HepG2 (cell line): ENCODE measurements at regions not wholly inside any gene's neighbourhood (a gene's known extent, or its start where the extent isn't known, plus 50 kb on each side); places are given as distances from the start of the nearest gene placed in this dataset.
A peak's percentile ranks its signal among the peaks of the same experiment; 100 is the strongest.

Experiments used
- AGO2 ChIP-seq: fragments of 200-400 bp; formaldehyde crosslinking; optimal IDR thresholded peaks from 2 replicates; pipeline ENCODE3; 2017; ENCODE audit warnings: mild to moderate bottlenecking, low read depth, low read length, moderate library complexity
- ATF2 ChIP-seq: sonication (generic); formaldehyde crosslinking; IDR thresholded peaks from 2 replicates; pipeline ENCODE4 v1.4.0; 2020; ENCODE audit warnings: missing genetic modification reagents
- BATF2 ChIP-seq: sonication (generic); formaldehyde crosslinking; IDR thresholded peaks from 2 replicates; pipeline ENCODE4 v1.8.0; 2022; ENCODE audit warnings: mild to moderate bottlenecking, missing genetic modification reagents, moderate library complexity
- CBX1 ChIP-seq: IDR thresholded peaks from one replicate; pipeline ENCODE4 v1.6.1; 2016; ENCODE audit warnings: antibody characterized with exemption, low read depth
- CCDC6 ChIP-seq: sonication (generic); formaldehyde crosslinking; IDR thresholded peaks from 2 replicates; pipeline ENCODE4 v1.8.1; 2022; ENCODE audit warnings: mild to moderate bottlenecking, missing genetic modification reagents, moderate library complexity
- CREM ChIP-seq, 2 experiments: sonication (generic) in 1 of 2; formaldehyde crosslinking in 1 of 2; IDR thresholded peaks; 2 replicates each; pipeline versions ENCODE4 v1.4.0 to v1.6.1; 2016 to 2020; ENCODE audit warnings: antibody characterized with exemption in 1 of 2, mild to moderate bottlenecking in 1 of 2, missing genetic modification reagents in 1 of 2
- DMAP1 ChIP-seq: IDR thresholded peaks from 2 replicates; pipeline ENCODE4 v1.6.1; 2016
- ESRRA ChIP-seq: sonication (generic); formaldehyde crosslinking; IDR thresholded peaks from 2 replicates; pipeline ENCODE4 v1.5.1; 2020; ENCODE audit warnings: mild to moderate bottlenecking, low read depth, missing genetic modification reagents
- ETV6 ChIP-seq: sonication (generic); formaldehyde crosslinking; conservative IDR thresholded peaks from 2 replicates; pipeline ENCODE4 v1.4.0; 2020; ENCODE audit warnings: missing genetic modification reagents
- GLI4 ChIP-seq: sonication (generic); formaldehyde crosslinking; IDR thresholded peaks from 2 replicates; pipeline ENCODE4 v1.5.1; 2020; ENCODE audit warnings: missing genetic modification reagents, mild to moderate bottlenecking, moderate library complexity, borderline replicate concordance
- KDM6A ChIP-seq: IDR thresholded peaks from 2 replicates; pipeline ENCODE4 v1.6.1; 2016; ENCODE audit warnings: low read depth
- LBX2 ChIP-seq: sonication (generic); formaldehyde crosslinking; IDR thresholded peaks from 2 replicates; pipeline ENCODE4 v1.5.0; 2020; ENCODE audit warnings: missing genetic modification reagents, mild to moderate bottlenecking, borderline replicate concordance
- LRRFIP1 ChIP-seq: sonication (generic); formaldehyde crosslinking; conservative IDR thresholded peaks from 2 replicates; pipeline ENCODE4 v1.4.0; 2020; ENCODE audit warnings: missing genetic modification reagents
- MTF1 ChIP-seq: sonication (generic); formaldehyde crosslinking; IDR thresholded peaks from 2 replicates; pipeline ENCODE4 v1.5.0; 2020; ENCODE audit warnings: missing genetic modification reagents
- PITX1 ChIP-seq: sonication (generic); formaldehyde crosslinking; IDR thresholded peaks from 2 replicates; pipeline ENCODE4 v1.5.1; 2020; ENCODE audit warnings: mild to moderate bottlenecking, missing genetic modification reagents
- POLR2A ChIP-seq, 2 experiments: IDR thresholded peaks; 2 replicates each; pipeline ENCODE4 v1.6.1; 2011; ENCODE audit warnings: low read depth in 2 of 2, low read length in 2 of 2, mild to moderate bottlenecking in 1 of 2, moderate library complexity in 1 of 2; ENCODE audit not compliant: insufficient read depth in 1 of 2
- TAF1 ChIP-seq: sonication (generic); formaldehyde crosslinking; IDR thresholded peaks from 2 replicates; pipeline ENCODE4 v1.4.0; 2020; ENCODE audit warnings: missing genetic modification reagents
- TFDP1 ChIP-seq: IDR thresholded peaks from 2 replicates; pipeline ENCODE4 v1.6.1; 2016; ENCODE audit warnings: missing compliant biosample characterization, missing genetic modification reagents, borderline replicate concordance
- TIGD3 ChIP-seq: sonication (generic); formaldehyde crosslinking; IDR thresholded peaks from 2 replicates; pipeline ENCODE4 v1.5.1; 2020; ENCODE audit warnings: mild to moderate bottlenecking, missing genetic modification reagents, borderline replicate concordance
- WIZ ChIP-seq: sonication (generic); formaldehyde crosslinking; IDR thresholded peaks from 2 replicates; pipeline ENCODE4 v1.5.1; 2020; ENCODE audit warnings: mild to moderate bottlenecking, missing genetic modification reagents
- YEATS4 ChIP-seq: sonication (generic); formaldehyde crosslinking; IDR thresholded peaks from 2 replicates; pipeline ENCODE4 v1.4.0; 2020; ENCODE audit warnings: missing genetic modification reagents, borderline replicate concordance
- ZEB1 ChIP-seq: IDR thresholded peaks from 2 replicates; pipeline ENCODE4 v1.6.1; 2012; ENCODE audit warnings: mild to moderate bottlenecking, low read depth, inconsistent platforms; ENCODE audit not compliant: insufficient replicate concordance
- ZNF138 ChIP-seq: sonication (generic); formaldehyde crosslinking; IDR thresholded peaks from 2 replicates; pipeline ENCODE4 v1.5.0; 2020; ENCODE audit warnings: mild to moderate bottlenecking, low read depth, missing genetic modification reagents
- ZNF234 ChIP-seq: sonication (generic); formaldehyde crosslinking; conservative IDR thresholded peaks from 2 replicates; pipeline ENCODE4 v1.5.1; 2020; ENCODE audit warnings: mild to moderate bottlenecking, missing genetic modification reagents
- ZNF557 ChIP-seq: sonication (generic); formaldehyde crosslinking; IDR thresholded peaks from 2 replicates; pipeline ENCODE4 v1.4.0; 2020; ENCODE audit warnings: missing genetic modification reagents
- ZNF614 ChIP-seq: IDR thresholded peaks from 2 replicates; pipeline ENCODE4 v1.6.1; 2018; ENCODE audit warnings: missing biosample characterization, missing genetic modification reagents, inconsistent platforms, borderline replicate concordance

GRCh38 chr2:8573942-8574195 lies 108.0 kb upstream of the ID2 start (continued):
- TF ChIP-seq LRRFIP1 (CRISPR knock-in tag), result no peak
- TF ChIP-seq MTF1, result no peak
- TF ChIP-seq ATF2, result no peak
- 0 out of 2 replicates have a peak, but pooled peaks have one; percentile 0 for TF ChIP-seq BATF2
- 0 out of 2 replicates have a peak, but pooled peaks have one; percentile 55 for TF ChIP-seq WIZ
- TF ChIP-seq ZNF138 (CRISPR knock-in tag), result no peak
- TF ChIP-seq ZNF234, result no peak
- TF ChIP-seq YEATS4, result 0 out of 2 replicates have a peak, but pooled peaks have one; percentile 7
- TF ChIP-seq AGO2, result no peak
- TF ChIP-seq CBX1, result peak; percentile 53
- peak; percentile 5; the same call in 1 of the 2 replicates for TF ChIP-seq TFDP1 (CRISPR knock-in tag)
- 0 out of 2 replicates have a peak, but pooled peaks have one; percentile 13 for TF ChIP-seq TAF1 (CRISPR knock-in tag)
- no peak for TF ChIP-seq GLI4 (CRISPR knock-in tag)
- TF ChIP-seq ETV6 (CRISPR knock-in tag), result no peak
- peak in 1 of 2 experiments; percentile 64; a peak in 1 of 4 replicates for TF ChIP-seq POLR2A (IDR thresholded peaks at IDR 0.05; ENCODE audit: insufficient read depth in 1 of 2, low read depth in 2 of 2, low read length in 2 of 2)
- TF ChIP-seq TIGD3, result no peak
- TF ChIP-seq ZNF614 (CRISPR knock-in tag), result 0 out of 2 replicates have a peak, but pooled peaks have one; percentile 60
- no peak for TF ChIP-seq ZNF557 (CRISPR knock-in tag)
- TF ChIP-seq DMAP1, result 0 out of 2 replicates have a peak, but pooled peaks have one; percentile 22
- TF ChIP-seq CCDC6 (CRISPR knock-in tag), result 0 out of 2 replicates have a peak, but pooled peaks have one; percentile 62
- peak; percentile 88 for TF ChIP-seq PITX1
- no peak for TF ChIP-seq ESRRA (CRISPR knock-in tag)
- TF ChIP-seq ZEB1, result no peak
- TF ChIP-seq LBX2 (CRISPR knock-in tag), result no peak
- TF ChIP-seq KDM6A (CRISPR knock-in tag), result no peak
- no peak for TF ChIP-seq CREM (IDR thresholded peaks at IDR 0.05)
- no peak for TF ChIP-seq CREM (CRISPR knock-in tag; IDR thresholded peaks at IDR 0.05)
